ENCODE measurements at regions not wholly inside any gene's neighbourhood (a gene's known extent, or its start where the extent isn't known, plus 50 kb on each side); places are given as distances from the start of the nearest gene placed in this dataset.
"Not testable (repeated sequence)": the region's sequence is repeated elsewhere in the genome, so short reads cannot be mapped to it uniquely, and the experiment has no call there.

DNA sequence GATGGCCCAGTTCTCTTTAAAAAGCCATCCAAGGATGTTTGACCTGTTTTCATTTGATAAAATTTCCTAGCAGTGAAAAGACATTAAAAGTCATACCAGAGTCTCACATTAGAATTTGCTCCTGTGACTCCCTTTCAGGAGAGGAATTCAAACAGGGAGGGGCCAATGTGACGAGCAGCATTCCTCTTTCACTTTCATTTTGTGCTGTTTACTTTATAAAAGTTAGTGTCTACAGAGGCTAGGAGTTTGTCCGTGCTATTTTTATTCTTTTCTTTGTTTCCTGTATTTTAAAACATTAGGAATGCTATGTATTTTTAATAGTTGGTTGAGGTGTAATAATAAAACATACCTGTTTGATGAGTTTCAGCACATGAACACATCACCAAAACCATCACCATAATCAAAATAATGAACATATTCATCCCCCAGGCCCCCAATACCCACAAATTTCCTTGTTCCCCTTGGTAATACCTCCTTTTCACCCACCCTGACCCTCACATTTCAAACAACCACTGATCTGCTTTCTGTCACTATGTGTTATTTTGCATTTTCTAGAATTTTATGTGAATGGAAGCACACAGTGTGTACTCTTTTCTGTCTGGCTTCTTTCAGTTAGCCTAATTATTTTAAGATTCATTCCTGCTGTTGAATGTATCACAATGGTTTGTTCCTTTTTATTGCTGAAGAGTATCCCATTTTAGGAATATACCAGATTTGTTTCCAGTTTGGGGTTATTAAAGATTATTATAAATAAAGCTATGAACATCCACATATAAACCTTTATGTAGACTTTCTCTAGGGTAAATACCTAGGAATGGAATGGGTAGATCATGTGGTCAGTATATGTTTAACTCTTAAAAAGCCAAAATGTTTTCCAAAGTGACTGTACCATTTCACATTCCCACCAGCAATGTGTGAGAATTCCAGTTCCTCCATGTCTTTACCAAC is 129.5 kb downstream of the TENT5C start:
- TF ChIP-seq, protein P1, sequence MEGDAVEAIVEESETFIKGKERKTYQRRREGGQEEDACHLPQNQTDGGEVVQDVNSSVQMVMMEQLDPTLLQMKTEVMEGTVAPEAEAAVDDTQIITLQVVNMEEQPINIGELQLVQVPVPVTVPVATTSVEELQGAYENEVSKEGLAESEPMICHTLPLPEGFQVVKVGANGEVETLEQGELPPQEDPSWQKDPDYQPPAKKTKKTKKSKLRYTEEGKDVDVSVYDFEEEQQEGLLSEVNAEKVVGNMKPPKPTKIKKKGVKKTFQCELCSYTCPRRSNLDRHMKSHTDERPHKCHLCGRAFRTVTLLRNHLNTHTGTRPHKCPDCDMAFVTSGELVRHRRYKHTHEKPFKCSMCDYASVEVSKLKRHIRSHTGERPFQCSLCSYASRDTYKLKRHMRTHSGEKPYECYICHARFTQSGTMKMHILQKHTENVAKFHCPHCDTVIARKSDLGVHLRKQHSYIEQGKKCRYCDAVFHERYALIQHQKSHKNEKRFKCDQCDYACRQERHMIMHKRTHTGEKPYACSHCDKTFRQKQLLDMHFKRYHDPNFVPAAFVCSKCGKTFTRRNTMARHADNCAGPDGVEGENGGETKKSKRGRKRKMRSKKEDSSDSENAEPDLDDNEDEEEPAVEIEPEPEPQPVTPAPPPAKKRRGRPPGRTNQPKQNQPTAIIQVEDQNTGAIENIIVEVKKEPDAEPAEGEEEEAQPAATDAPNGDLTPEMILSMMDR (IDR thresholded peaks at IDR 0.05; ENCODE audit: low read depth, low read length, missing control alignments) = no peak
- H3K4me3 ChIP-seq (ENCODE audit: low read depth, low read length) = no peak overlapping the region; the same call in 1 of the 2 replicates
- DNase-seq (ENCODE audit: low read depth) = no peak

DNA sequence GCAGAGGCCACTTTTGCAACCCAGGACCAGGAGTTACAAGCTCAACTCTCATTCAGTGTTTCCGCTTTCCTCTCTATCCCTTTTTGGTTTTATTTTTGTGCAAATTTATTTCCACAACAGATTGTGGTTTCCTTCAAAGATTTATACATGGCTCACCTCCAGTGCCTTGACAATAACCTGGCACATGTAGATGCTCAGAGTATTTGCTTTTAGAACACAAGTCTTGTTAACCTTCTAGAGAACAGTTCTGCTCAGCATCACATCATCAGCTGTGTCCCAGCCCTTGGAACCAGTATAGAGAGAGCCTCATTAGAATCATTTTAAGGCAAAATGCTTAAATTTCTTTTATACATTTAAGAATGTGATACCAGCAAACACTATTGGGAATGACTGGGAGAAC is 133.7 kb downstream of the TENT5C start:
- DNase-seq (ENCODE audit: low read depth) = no peak
- TF ChIP-seq, protein P1 (IDR thresholded peaks at IDR 0.05; ENCODE audit: low read depth, low read length, missing control alignments) = no peak
- no peak overlapping the region for H3K4me3 ChIP-seq (ENCODE audit: low read depth, low read length)

DNA sequence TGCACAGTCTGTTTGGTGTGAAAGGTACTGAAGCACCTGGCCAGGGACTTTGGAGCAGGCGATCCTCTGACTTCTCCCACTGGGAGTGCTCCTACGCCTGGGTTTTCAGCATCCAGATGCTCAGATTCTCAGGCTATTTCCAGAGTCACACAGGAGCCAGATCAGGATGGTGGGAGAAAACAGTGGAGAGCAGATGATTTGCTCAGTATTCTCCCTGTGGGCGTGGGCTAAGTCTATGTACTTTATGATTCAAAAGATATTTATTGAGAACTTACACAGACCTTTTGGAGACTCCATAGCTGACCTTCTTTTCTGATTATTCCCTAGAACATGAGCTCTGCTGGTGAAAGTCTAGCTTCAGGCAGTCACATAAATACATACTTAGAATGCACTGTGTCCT is 134.6 kb downstream of the TENT5C start:
- TF ChIP-seq, protein P1 (IDR thresholded peaks at IDR 0.05; ENCODE audit: low read depth, low read length, missing control alignments) = no peak
- no peak for DNase-seq (ENCODE audit: low read depth)
- H3K4me3 ChIP-seq (ENCODE audit: low read depth, low read length) = no peak overlapping the region

DNA sequence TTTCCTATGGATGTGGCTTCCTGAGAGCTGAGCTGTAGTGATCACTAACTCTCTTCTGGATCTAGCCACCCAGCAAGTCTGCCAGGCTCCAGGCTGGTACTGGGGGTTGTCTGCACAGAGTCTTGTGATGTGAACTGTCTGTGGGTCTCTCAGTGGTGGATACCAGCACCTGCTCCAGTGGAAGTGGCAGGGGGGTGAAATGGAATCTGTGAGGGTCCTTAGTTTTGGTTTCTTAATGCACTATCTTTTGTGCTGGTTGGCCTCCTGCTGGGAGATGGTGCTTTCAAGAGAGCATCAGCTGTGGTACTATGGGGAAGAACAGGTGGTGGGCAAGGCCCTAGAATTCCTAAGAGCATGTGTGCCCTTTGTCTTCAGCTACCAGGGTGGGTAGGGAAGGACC is 140.7 kb downstream of the TENT5C start:
- DNase-seq (ENCODE audit: low read depth); H3K4me3 ChIP-seq (ENCODE audit: low read depth, low read length): not testable (repeated sequence)

DNA sequence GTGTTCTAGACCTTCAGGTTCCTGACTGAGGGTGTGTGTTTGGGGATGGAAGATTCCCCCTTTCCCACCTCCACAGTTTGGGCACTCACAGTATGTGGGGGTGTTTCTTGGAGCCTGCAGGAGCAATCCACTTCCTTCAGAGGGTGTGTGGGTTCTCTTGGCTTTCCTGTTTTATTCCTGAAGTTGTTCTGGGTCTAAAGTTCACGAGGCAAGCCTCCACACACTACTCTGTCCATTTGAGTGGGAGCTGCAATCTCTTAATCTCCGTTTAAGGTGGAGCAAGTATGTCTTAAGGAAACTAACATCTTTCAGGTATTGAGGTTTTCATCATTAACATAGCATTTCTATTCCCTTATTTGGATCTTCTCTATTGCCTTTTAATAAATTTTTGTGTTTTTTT is 141.8 kb downstream of the TENT5C start:
- TF ChIP-seq, protein P1 (IDR thresholded peaks at IDR 0.05; ENCODE audit: low read depth, low read length, missing control alignments) = no peak
- no peak for DNase-seq (ENCODE audit: low read depth)
- no peak overlapping the region for H3K4me3 ChIP-seq (ENCODE audit: low read depth, low read length)

DNA sequence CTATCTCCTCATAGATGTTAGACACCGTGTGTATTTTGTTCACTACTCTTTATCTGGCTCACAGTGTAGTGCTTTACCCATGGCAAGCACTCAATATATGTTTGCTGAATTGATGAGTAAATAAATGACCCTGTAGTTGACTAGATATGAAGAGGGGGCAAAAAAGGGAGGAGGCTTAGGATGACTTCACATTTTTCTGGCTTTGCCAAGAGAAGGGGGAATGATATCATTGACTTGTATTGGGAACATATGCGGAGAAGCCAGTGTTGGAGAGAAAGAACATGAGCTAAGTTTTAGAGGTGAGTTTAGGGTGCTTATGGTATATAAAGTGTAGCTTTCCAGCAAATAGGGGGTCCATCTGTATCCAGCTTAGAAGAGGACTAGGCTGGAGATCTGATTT is 145.5 kb downstream of the TENT5C start:
- TF ChIP-seq, protein P1 (IDR thresholded peaks at IDR 0.05; ENCODE audit: low read depth, low read length, missing control alignments) = no peak
- no peak overlapping the region for H3K4me3 ChIP-seq (ENCODE audit: low read depth, low read length)
- no peak for DNase-seq (ENCODE audit: low read depth)

DNA sequence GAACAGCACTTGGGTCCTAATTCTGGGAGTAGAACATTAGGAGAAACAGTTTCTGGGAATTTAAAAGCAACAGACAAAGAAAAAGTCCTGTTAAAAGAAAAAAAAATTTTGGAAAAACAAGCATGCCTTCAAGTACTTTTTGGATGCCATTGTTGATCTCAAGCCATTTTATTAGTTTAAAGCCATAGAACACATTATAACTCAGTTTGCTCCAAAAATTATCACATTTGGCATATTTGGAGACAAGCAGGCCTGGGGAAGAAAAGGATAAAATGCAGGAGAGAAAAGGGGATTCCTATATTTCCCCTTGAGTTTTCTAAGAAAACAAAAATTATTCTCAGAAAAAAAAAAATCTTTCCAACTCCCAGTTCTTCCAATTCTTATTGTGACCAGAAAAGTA is 146.8 kb downstream of the TENT5C start:
- TF ChIP-seq, protein P1 (IDR thresholded peaks at IDR 0.05; ENCODE audit: low read depth, low read length, missing control alignments) = no peak
- DNase-seq (ENCODE audit: low read depth) = no peak
- H3K4me3 ChIP-seq (ENCODE audit: low read depth, low read length) = no peak overlapping the region

Measured in GM12864 (cell line).